ENCODE measurements at regions not wholly inside any gene's neighbourhood (a gene's known extent, or its start where the extent isn't known, plus 50 kb on each side); places are given as distances from the start of the nearest gene placed in this dataset.

DNA sequence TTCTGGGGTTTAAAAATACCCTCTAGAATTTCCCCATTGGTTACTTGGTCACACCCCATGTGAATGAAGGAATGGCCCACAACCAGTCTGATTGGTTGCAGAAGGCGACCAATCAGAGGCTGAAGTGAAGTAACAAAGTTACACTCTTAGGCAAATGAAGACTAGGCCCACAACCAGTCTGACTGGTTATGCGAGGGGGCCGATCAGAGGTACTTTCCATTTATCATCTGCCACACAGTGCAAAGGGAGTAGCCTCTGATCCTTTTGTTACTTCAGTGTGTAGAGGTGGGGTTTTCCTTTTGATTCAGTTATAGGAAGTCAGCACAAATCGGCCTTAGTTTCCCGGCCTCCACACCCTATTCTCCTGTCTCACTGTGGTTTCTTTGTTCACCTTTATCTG is 61.2 kb upstream of the SGK1 start:
- H3K27me3 ChIP-seq = no peaks in the 10 kb centered on the region
- no peaks in the 10 kb centered on the region for H4K20me1 ChIP-seq
- no peaks in the 10 kb centered on the region for H3K36me3 ChIP-seq
- H3K4me2 ChIP-seq = peak overlapping the region in 4 of 11 experiments; percentile 54 to 70 (median 59); a peak in 8 of 22 replicates
- peak overlapping the region in 4 of 11 experiments; percentile 0 to 27 (median 10); a peak in 4 of 22 replicates for H3K27ac ChIP-seq
- TF ChIP-seq Cebpa-rat (IDR thresholded peaks at IDR 0.05) = no peak
- 0 out of 22 replicates have a peak overlapping the region, but pooled peaks of 1 of the 11 experiments have one; percentile 41 for H3K9ac ChIP-seq
- peaks cover 7 to 75% (median 33%) of the 10 kb centered on the region in 10 experiments for H3K4me1 ChIP-seq
- no peak overlapping the region for H3K4me3 ChIP-seq
- H3K9me3 ChIP-seq (replicated peaks in 1 of 11) = peaks cover 0 to 12% (median 0%) of the 10 kb centered on the region in 11 experiments; a peak in 4 of 22 replicates

DNA sequence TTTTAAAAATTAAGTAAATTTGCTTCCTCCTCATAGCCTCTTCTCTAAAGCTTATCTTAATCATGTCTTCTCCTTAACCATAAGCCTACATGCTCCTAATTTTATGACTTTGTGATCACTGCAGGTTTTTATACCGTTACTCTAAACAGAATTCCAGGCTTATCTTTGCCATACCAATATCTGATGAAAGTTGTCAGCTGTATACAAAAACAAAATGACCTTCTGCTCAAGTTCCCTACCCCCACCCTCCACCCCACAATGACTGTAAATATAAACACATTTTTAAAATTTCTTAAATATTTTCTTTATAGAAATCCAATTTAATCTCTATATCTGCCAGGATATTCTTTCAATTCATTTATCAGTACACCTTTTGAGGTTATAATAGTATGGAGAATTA is 60.5 kb upstream of the SGK1 start:
- peak overlapping the region in 2 of 11 experiments; percentile 57 to 70; a peak in 2 of 22 replicates for H3K4me2 ChIP-seq
- peaks cover 0 to 12% (median 0%) of the 10 kb centered on the region in 11 experiments; a peak in 4 of 22 replicates for H3K9me3 ChIP-seq (replicated peaks in 1 of 11)
- no peaks in the 10 kb centered on the region for H3K36me3 ChIP-seq
- H3K4me3 ChIP-seq = no peak overlapping the region
- no peak for TF ChIP-seq Cebpa-rat (IDR thresholded peaks at IDR 0.05)
- H4K20me1 ChIP-seq = no peaks in the 10 kb centered on the region
- H3K9ac ChIP-seq = no peak overlapping the region
- H3K27me3 ChIP-seq = no peaks in the 10 kb centered on the region
- H3K27ac ChIP-seq = peak overlapping the region in 2 of 11 experiments; percentile 16 to 27; a peak in 1 of 22 replicates
- peaks cover 13 to 80% (median 38%) of the 10 kb centered on the region in 10 experiments for H3K4me1 ChIP-seq

DNA sequence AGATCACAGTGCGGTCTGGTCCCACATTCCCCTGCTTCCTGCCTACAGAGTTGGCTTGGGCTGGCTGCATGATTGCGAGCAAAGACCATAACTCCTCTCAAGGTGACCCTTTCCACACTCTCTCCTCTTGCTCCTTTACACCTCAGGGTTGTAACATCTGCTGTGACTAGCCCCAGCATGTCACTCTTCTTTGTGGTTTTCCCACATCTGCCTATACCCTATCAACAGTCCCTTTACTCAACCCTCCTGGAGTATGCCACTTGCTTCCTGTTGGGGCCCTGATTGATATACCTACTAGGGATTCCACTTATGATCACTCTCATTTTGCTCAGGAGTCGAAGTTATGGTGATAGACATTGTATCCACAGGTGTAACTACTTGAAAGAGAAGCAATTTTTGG is 58.9 kb upstream of the SGK1 start:
- Histone ChIP-seq H4K20me1 (no peaks in the 10 kb centered on the region), H3K9me3 (replicated peaks in 1 of 11) (peaks cover 0 to 12% (median 0%) of the 10 kb centered on the region in 11 experiments; a peak in 4 of 22 replicates), H3K4me3 (no peak overlapping the region), H3K4me1 (peaks cover 24 to 93% (median 52%) of the 10 kb centered on the region in 10 experiments), H3K36me3 (no peaks in the 10 kb centered on the region), H3K9ac (no peak overlapping the region), H3K4me2 (peak overlapping the region; percentile 3 to 71 (median 35); a peak in 18 of 22 replicates), H3K27ac (peak overlapping the region in 9 of 11 experiments; percentile 13 to 98 (median 32); a peak in 14 of 22 replicates), H3K27me3 (no peaks in the 10 kb centered on the region)
- TF ChIP-seq Cebpa-rat (IDR thresholded peaks at IDR 0.05) = no peak

DNA sequence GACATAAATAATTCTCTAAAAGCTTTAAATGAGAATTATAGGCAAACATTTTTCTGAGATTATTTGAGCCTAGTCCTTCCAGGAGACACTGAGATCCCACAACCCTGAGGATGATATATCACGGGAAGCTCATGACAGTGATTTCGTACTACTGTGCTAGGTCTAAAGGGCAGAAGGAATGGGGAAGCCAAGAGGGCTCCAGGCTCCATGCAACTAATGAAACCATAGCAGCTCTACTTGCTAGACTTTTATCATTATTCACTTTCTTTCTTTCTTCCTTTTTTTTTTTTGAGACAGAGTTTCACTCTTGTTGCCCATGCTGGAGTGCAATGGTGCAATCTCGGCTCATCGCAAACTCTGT is 57.3 kb upstream of the SGK1 start:
- H4K20me1 ChIP-seq = no peaks in the 10 kb centered on the region
- no peak overlapping the region for H3K4me3 ChIP-seq
- peak overlapping the region in 2 of 11 experiments; percentile 75 to 78; a peak in 1 of 22 replicates for H3K9ac ChIP-seq
- peaks cover 24 to 93% (median 53%) of the 10 kb centered on the region in 10 experiments for H3K4me1 ChIP-seq
- TF ChIP-seq Cebpa-rat (IDR thresholded peaks at IDR 0.05) = no peak
- H3K9me3 ChIP-seq (replicated peaks in 1 of 11) = peaks cover 0 to 12% (median 0%) of the 10 kb centered on the region in 11 experiments; a peak in 4 of 22 replicates
- no peaks in the 10 kb centered on the region for H3K36me3 ChIP-seq
- H3K4me2 ChIP-seq = peak overlapping the region in 7 of 11 experiments; percentile 12 to 82 (median 71); a peak in 11 of 22 replicates
- H3K27ac ChIP-seq = peak overlapping the region; percentile 79 to 98 (median 88); a peak in 17 of 22 replicates
- no peaks in the 10 kb centered on the region for H3K27me3 ChIP-seq

DNA sequence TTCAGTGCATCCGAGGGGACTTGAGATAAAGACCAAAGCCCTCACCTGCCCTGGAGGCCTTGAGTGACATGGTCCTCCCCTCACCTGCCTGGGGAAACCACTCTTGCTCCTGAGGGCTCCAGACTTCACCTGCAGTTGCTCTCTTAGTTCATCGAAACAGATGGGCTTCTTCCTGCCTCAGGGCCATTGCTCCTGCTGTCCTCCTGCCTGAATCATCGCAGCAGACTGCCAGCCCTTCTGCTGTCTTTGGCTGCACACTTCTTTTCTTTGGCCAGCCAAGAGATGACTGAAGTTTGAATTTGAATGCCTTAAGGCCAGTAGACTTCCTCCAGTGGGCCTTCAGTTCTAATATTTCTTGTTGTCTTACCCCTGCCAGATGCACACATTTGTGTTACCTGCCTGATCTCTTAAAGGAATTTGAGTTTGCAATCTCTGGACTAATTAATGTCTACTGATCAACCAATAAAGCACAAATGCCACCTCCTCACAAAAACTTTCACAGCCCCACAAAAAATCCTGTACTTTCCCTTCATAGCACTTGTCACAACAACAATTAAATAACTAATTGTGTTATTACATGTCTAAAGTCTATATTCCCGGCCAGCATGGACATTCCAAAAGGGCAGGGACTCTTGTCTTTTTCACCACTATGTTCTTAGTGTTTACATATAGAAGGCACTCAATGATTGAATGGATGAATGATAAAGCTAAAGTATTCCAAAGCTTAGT is 56.7 kb upstream of the SGK1 start:
- peaks cover 0 to 12% (median 0%) of the 10 kb centered on the region in 11 experiments; a peak in 4 of 22 replicates for H3K9me3 ChIP-seq (replicated peaks in 1 of 11)
- peak overlapping the region; percentile 43 to 83 (median 69) for H3K4me2 ChIP-seq
- H3K27me3 ChIP-seq = no peaks in the 10 kb centered on the region
- H3K9ac ChIP-seq = peak overlapping the region; percentile 16 to 78 (median 66); a peak in 13 of 22 replicates
- no peak overlapping the region for H3K4me3 ChIP-seq
- no peaks in the 10 kb centered on the region for H3K36me3 ChIP-seq
- no peaks in the 10 kb centered on the region for H4K20me1 ChIP-seq
- H3K4me1 ChIP-seq = peaks cover 24 to 93% (median 50%) of the 10 kb centered on the region in 10 experiments
- peak overlapping the region; percentile 79 to 98 (median 88) for H3K27ac ChIP-seq
- no peak for TF ChIP-seq Cebpa-rat (IDR thresholded peaks at IDR 0.05)

DNA sequence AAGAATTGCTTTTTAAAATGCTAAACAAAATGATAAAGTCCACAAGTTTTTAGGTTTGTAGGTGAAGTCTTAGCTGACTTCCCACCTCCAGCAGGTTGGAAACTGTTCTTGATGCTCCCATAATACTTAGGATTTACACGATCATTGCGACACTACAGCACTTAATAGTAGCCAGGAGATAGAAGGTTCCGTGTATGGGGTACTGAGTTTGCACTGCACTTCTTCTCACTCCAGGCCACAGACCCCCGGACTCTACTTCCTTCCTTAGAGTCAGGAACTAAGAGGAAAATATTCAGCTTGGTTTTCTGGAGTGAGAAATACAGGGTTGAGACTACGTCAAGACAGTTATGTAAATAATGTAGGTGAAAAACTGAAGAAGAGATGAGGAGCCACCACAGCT is 56.1 kb upstream of the SGK1 start:
- H3K4me3 ChIP-seq = no peak overlapping the region; a peak in 1 of 20 replicates
- H3K36me3 ChIP-seq = no peaks in the 10 kb centered on the region
- no peaks in the 10 kb centered on the region for H4K20me1 ChIP-seq
- peak overlapping the region; percentile 43 to 83 (median 69) for H3K4me2 ChIP-seq
- TF ChIP-seq Cebpa-rat (IDR thresholded peaks at IDR 0.05) = peak in 4 of 11 experiments; percentile 17 to 51 (median 37); a peak in 2 of 22 replicates
- peaks cover 24 to 93% (median 46%) of the 10 kb centered on the region in 10 experiments for H3K4me1 ChIP-seq
- no peaks in the 10 kb centered on the region for H3K27me3 ChIP-seq
- H3K9me3 ChIP-seq (replicated peaks in 1 of 11) = peaks cover 0 to 12% (median 0%) of the 10 kb centered on the region in 11 experiments; a peak in 4 of 22 replicates
- H3K27ac ChIP-seq = peak overlapping the region; percentile 79 to 98 (median 88)
- peak overlapping the region; percentile 42 to 78 (median 66); a peak in 20 of 22 replicates for H3K9ac ChIP-seq

DNA sequence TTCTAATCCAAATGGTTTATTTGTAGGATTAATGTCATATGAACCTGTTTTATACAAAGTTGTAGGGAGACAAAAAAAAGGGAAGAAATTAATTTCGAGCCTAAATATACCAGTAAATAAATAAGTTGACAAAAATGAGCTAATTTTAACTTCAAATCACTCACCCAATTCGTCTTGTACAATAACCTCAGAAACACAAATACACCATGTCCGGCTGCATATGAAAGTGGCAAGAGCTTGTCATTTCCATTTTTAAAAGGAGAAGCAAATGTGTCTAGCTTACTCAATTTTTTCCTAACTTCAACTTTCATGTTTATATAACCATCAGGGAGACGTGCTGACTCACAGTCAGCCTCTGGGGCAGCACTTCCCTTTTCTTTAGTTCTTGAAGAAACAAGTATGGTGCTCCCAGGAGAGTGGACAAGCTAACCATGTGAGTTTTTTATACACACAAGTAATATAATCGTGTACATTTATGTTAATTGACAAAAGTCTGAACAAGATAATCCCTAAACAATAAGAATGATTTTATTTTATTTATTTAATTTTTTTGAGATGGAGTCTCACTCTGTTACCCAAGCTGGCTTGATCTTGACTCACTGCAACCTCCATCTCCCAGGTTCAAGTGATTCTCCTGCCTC is 55.5 kb upstream of the SGK1 start:
- Histone ChIP-seq H3K4me3 (peak overlapping the region in 3 of 10 experiments; percentile 9 to 40 (median 33); a peak in 5 of 20 replicates), H3K9ac (peak overlapping the region; percentile 56 to 90 (median 70)), H3K27ac (peak overlapping the region; percentile 79 to 98 (median 88)), H4K20me1 (no peaks in the 10 kb centered on the region), H3K4me1 (peaks cover 24 to 94% (median 46%) of the 10 kb centered on the region in 10 experiments), H3K4me2 (peak overlapping the region; percentile 43 to 94 (median 76)), H3K36me3 (no peaks in the 10 kb centered on the region), H3K27me3 (no peaks in the 10 kb centered on the region), H3K9me3 (replicated peaks in 1 of 11) (peaks cover 0 to 12% (median 0%) of the 10 kb centered on the region in 11 experiments; a peak in 4 of 22 replicates)
- peak in 3 of 11 experiments; percentile 6 to 60 (median 52); a peak in 4 of 22 replicates for TF ChIP-seq Cebpa-rat (IDR thresholded peaks at IDR 0.05)

DNA sequence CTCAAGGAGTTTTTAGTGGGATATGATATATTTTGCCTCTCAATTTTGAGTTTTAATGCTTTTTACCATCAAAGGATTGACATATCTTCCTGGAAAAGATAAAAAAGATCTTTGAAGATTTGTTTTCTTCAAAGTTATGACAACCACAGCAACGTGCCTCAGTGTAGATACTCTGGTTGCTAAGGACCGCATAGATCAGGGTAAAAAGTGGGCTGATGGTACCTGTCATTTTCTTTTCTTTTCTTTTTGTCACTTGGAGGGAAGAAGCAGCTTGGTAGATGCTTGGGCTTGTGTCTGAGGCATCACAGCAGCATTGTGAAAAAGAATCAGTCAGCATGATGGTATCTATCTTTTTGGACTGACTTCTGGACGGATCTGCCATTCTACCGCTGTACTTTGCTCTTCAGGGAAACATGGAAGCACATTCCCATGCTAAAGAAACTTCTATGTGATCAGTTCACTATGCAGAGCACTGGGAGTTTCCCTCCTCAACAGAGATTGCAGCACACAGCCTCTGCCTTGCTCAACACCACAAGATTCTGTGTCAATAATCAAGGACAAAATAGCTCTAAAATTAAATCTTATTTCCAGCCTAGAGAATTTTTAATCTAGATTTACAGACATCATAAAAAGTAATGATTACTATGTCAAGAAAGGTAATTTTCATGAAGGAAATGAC is 54.8 kb upstream of the SGK1 start:
- H3K27me3 ChIP-seq = no peaks in the 10 kb centered on the region
- H3K9ac ChIP-seq = peak overlapping the region; percentile 49 to 90 (median 70)
- H3K36me3 ChIP-seq = no peaks in the 10 kb centered on the region
- TF ChIP-seq Cebpa-rat (IDR thresholded peaks at IDR 0.05) = peak in 10 of 11 experiments; percentile 39 to 92 (median 68); a peak in 14 of 22 replicates
- H4K20me1 ChIP-seq = no peaks in the 10 kb centered on the region
- H3K27ac ChIP-seq = peak overlapping the region; percentile 79 to 98 (median 88)
- H3K4me1 ChIP-seq = peaks cover 24 to 95% (median 46%) of the 10 kb centered on the region in 10 experiments
- peak overlapping the region in 3 of 10 experiments; percentile 9 to 40 (median 33); a peak in 5 of 20 replicates for H3K4me3 ChIP-seq
- H3K4me2 ChIP-seq = peak overlapping the region; percentile 43 to 94 (median 76)
- H3K9me3 ChIP-seq (replicated peaks in 1 of 11) = peaks cover 0 to 12% (median 0%) of the 10 kb centered on the region in 11 experiments; a peak in 4 of 22 replicates
